Activated naive CD4-positive, alpha-beta T cell treated with anti-CD3 and anti-CD28 coated beads for 36 hours (primary cell): ENCODE measurements at regions not wholly inside any gene's neighbourhood (a gene's known extent, or its start where the extent isn't known, plus 50 kb on each side); places are given as distances from the start of the nearest gene placed in this dataset.

Source experiments
- CTCF ChIA-PET: fragments of 350-600 bp; sonication (Branson Sonifier 250); formaldehyde crosslinking; loops from one replicate; lab custom pipeline; 2021; ENCODE audit warnings: antibody characterized with exemption; lab: Charles Lee
- DNase-seq: peaks from one replicate; pipeline ENCODE4 v3.0.0-alpha.2; 2020
- H3K27ac Mint-ChIP-seq: one replicate; pipeline ENCODE4 v1.8.0; 2021; ENCODE audit warnings: mild to moderate bottlenecking, mixed read lengths
- H3K27me3 Mint-ChIP-seq: one replicate; pipeline ENCODE4 v1.8.0; 2021; ENCODE audit warnings: low read depth, mixed read lengths
- H3K36me3 Mint-ChIP-seq: one replicate; pipeline ENCODE4 v1.8.0; 2021; ENCODE audit warnings: low read depth, mixed read lengths
- H3K4me1 Mint-ChIP-seq: one replicate; pipeline ENCODE4 v1.8.0; 2021; ENCODE audit warnings: low read depth, mixed read lengths
- H3K4me3 Mint-ChIP-seq: one replicate; pipeline ENCODE4 v1.8.0; 2021; ENCODE audit warnings: mild to moderate bottlenecking, moderate library complexity, mixed read lengths
- H3K9me3 Mint-ChIP-seq: one replicate; pipeline ENCODE4 v1.8.0; 2021; ENCODE audit warnings: mixed read lengths
- intact Hi-C: fragments of 100-400 bp; cut with micrococcal nuclease; formaldehyde crosslinking; loops from one replicate; pipeline ENCODE4 v1.15.1; 2023

- no peaks in the 10 kb centered on the region for H3K27me3 Mint-ChIP-seq
- CTCF ChIA-PET = no interaction called here
- no peaks in the 10 kb centered on the region for H3K36me3 Mint-ChIP-seq
- no peaks in the 10 kb centered on the region for H3K4me1 Mint-ChIP-seq
- peaks cover 4% of the 10 kb centered on the region for H3K9me3 Mint-ChIP-seq
- no peak for DNase-seq
- intact Hi-C loops = no loop called here
- no peak overlapping the region for H3K4me3 Mint-ChIP-seq
- H3K27ac Mint-ChIP-seq = no peak overlapping the region
Observed at GRCh38 chr13:111547726-111548273, 227.4 kb downstream of the TEX29 start.

GRCh38 chr13:111548301-111548700, 227.9 kb downstream of the TEX29 start:
- H3K36me3 Mint-ChIP-seq = no peaks in the 10 kb centered on the region

GRCh38 chr13:111548805-111549204, 228.4 kb downstream of the TEX29 start:
- H3K9me3 Mint-ChIP-seq = peaks cover 4% of the 10 kb centered on the region
- H3K4me1 Mint-ChIP-seq = no peaks in the 10 kb centered on the region
- H3K27me3 Mint-ChIP-seq = peaks cover 5% of the 10 kb centered on the region
- no peaks in the 10 kb centered on the region for H3K36me3 Mint-ChIP-seq
- intact Hi-C loops = no loop called here
- no peak overlapping the region for H3K4me3 Mint-ChIP-seq
- no peak overlapping the region for H3K27ac Mint-ChIP-seq
- CTCF ChIA-PET = no interaction called here
- DNase-seq = no peak

More at GRCh38 chr13:111548301-111548700, 227.9 kb downstream of the TEX29 start:
- H3K9me3 Mint-ChIP-seq = peaks cover 4% of the 10 kb centered on the region
- H3K4me3 Mint-ChIP-seq = no peak overlapping the region
- no peak overlapping the region for H3K27ac Mint-ChIP-seq
- H3K4me1 Mint-ChIP-seq = no peaks in the 10 kb centered on the region
- intact Hi-C loops = no loop called here
- peaks cover under 1% of the 10 kb centered on the region for H3K27me3 Mint-ChIP-seq
- CTCF ChIA-PET = no interaction called here
- DNase-seq = no peak

GRCh38 chr13:111549464-111549863, 229.0 kb downstream of the TEX29 start:
- Mint-ChIP-seq H3K4me3 (no peak overlapping the region), H3K9me3 (peaks cover 4% of the 10 kb centered on the region), H3K36me3 (no peaks in the 10 kb centered on the region), H3K4me1 (no peaks in the 10 kb centered on the region), H3K27ac (no peak overlapping the region), H3K27me3 (peaks cover 5% of the 10 kb centered on the region)
- CTCF ChIA-PET = no interaction called here
- no peak for DNase-seq
- intact Hi-C loops = no loop called here

GRCh38 chr13:111550062-111550461, 229.6 kb downstream of the TEX29 start:
- H3K36me3 Mint-ChIP-seq = no peaks in the 10 kb centered on the region
- intact Hi-C loops = no loop called here
- no peak overlapping the region for H3K4me3 Mint-ChIP-seq
- peaks cover 3% of the 10 kb centered on the region for H3K9me3 Mint-ChIP-seq
- H3K4me1 Mint-ChIP-seq = no peaks in the 10 kb centered on the region
- H3K27me3 Mint-ChIP-seq = peaks cover 5% of the 10 kb centered on the region
- no peak for DNase-seq
- CTCF ChIA-PET = no interaction called here
- no peak overlapping the region for H3K27ac Mint-ChIP-seq

GRCh38 chr13:111551204-111551820, 230.9 kb downstream of the TEX29 start:
- peaks cover 7% of the 10 kb centered on the region for H3K27me3 Mint-ChIP-seq
- no peaks in the 10 kb centered on the region for H3K9me3 Mint-ChIP-seq
- DNase-seq = no peak
- no peak overlapping the region for H3K27ac Mint-ChIP-seq
- CTCF ChIA-PET = no interaction called here
- H3K4me3 Mint-ChIP-seq = no peak overlapping the region
- H3K4me1 Mint-ChIP-seq = no peaks in the 10 kb centered on the region
- H3K36me3 Mint-ChIP-seq = no peaks in the 10 kb centered on the region
- intact Hi-C loops = no loop called here

GRCh38 chr13:111552891-111553655, 232.6 kb downstream of the TEX29 start:
- CTCF ChIA-PET = no interaction called here
- Mint-ChIP-seq H3K4me1 (no peaks in the 10 kb centered on the region), H3K9me3 (no peaks in the 10 kb centered on the region), H3K4me3 (no peak overlapping the region), H3K27me3 (peaks cover 16% of the 10 kb centered on the region), H3K36me3 (no peaks in the 10 kb centered on the region), H3K27ac (no peak overlapping the region)
- intact Hi-C loops = no loop called here
- DNase-seq = no peak

GRCh38 chr13:111554539-111555267, 234.3 kb downstream of the TEX29 start:
- H3K36me3 Mint-ChIP-seq = no peaks in the 10 kb centered on the region
- intact Hi-C loops = no loop called here
- H3K4me1 Mint-ChIP-seq = no peaks in the 10 kb centered on the region
- H3K27ac Mint-ChIP-seq = no peak overlapping the region
- no peak overlapping the region for H3K4me3 Mint-ChIP-seq
- no peak for DNase-seq
- CTCF ChIA-PET = no interaction called here
- no peaks in the 10 kb centered on the region for H3K9me3 Mint-ChIP-seq
- peaks cover 20% of the 10 kb centered on the region for H3K27me3 Mint-ChIP-seq

GRCh38 chr13:111555268-111555808, 234.9 kb downstream of the TEX29 start:
- no peak overlapping the region for H3K27ac Mint-ChIP-seq
- CTCF ChIA-PET = no interaction called here
- H3K27me3 Mint-ChIP-seq = peaks cover 20% of the 10 kb centered on the region
- H3K36me3 Mint-ChIP-seq = no peaks in the 10 kb centered on the region
- intact Hi-C loops = no loop called here
- H3K4me1 Mint-ChIP-seq = no peaks in the 10 kb centered on the region
- no peak for DNase-seq
- no peak overlapping the region for H3K4me3 Mint-ChIP-seq
- no peaks in the 10 kb centered on the region for H3K9me3 Mint-ChIP-seq

GRCh38 chr13:111555903-111556302, 235.5 kb downstream of the TEX29 start:
- H3K4me3 Mint-ChIP-seq = no peak overlapping the region

GRCh38 chr13:111556496-111556895, 236.1 kb downstream of the TEX29 start:
- intact Hi-C loops = no loop called here
- CTCF ChIA-PET = no interaction called here
- H3K27me3 Mint-ChIP-seq = peaks cover 23% of the 10 kb centered on the region
- no peaks in the 10 kb centered on the region for H3K4me1 Mint-ChIP-seq
- H3K36me3 Mint-ChIP-seq = no peaks in the 10 kb centered on the region
- H3K9me3 Mint-ChIP-seq = no peaks in the 10 kb centered on the region
- H3K27ac Mint-ChIP-seq = no peak overlapping the region
- DNase-seq = no peak
- H3K4me3 Mint-ChIP-seq = no peak overlapping the region

More at GRCh38 chr13:111555903-111556302, 235.5 kb downstream of the TEX29 start:
- CTCF ChIA-PET = no interaction called here
- intact Hi-C loops = no loop called here
- no peaks in the 10 kb centered on the region for H3K4me1 Mint-ChIP-seq
- peaks cover 20% of the 10 kb centered on the region for H3K27me3 Mint-ChIP-seq
- H3K27ac Mint-ChIP-seq = no peak overlapping the region
- H3K36me3 Mint-ChIP-seq = no peaks in the 10 kb centered on the region
- no peaks in the 10 kb centered on the region for H3K9me3 Mint-ChIP-seq
- DNase-seq = no peak

- H3K36me3 Mint-ChIP-seq = no peaks in the 10 kb centered on the region
- H3K27me3 Mint-ChIP-seq = peaks cover 35% of the 10 kb centered on the region
- no peak overlapping the region for H3K27ac Mint-ChIP-seq
- H3K9me3 Mint-ChIP-seq = no peaks in the 10 kb centered on the region
- CTCF ChIA-PET = no interaction called here
- DNase-seq = no peak
- intact Hi-C loops = no loop called here
- H3K4me3 Mint-ChIP-seq = no peak overlapping the region
- no peaks in the 10 kb centered on the region for H3K4me1 Mint-ChIP-seq
Observed at GRCh38 chr13:111557921-111558699, 237.7 kb downstream of the TEX29 start.
